Heart right ventricle (tissue), 16 donors: ENCODE measurements at regions not wholly inside any gene's neighbourhood (a gene's known extent, or its start where the extent isn't known, plus 50 kb on each side); places are given as distances from the start of the nearest gene placed in this dataset.
"Not testable (repeated sequence)": the region's sequence is repeated elsewhere in the genome, so short reads cannot be mapped to it uniquely, and the experiment has no call there.

ENCODE experiments used
- ATAC-seq, 8 donors: fragments of 200-7000 bp; cut with Tn5 transposase; one replicate each; pipeline ENCODE4 v1.9.1; 2020; ENCODE audit warnings: mild to moderate bottlenecking in 8 of 8, moderate library complexity in 8 of 8, moderate number of reproducible peaks in 1 of 8
- DNase-seq, 2 donors: peaks; one replicate each; pipeline ENCODE4 v3.0.0-alpha.2; 2020
- H3K27ac ChIP-seq, 10 donors: fragments of 200-600 bp; sonication (generic) in 2 of 10; one replicate each; pipeline versions ENCODE4 v1.5.0 to v1.8.0; 2020 to 2022; ENCODE audit warnings: mild to moderate bottlenecking in 3 of 10
- H3K27me3 ChIP-seq, 7 donors: fragments of 200-600 bp; one replicate each; pipeline ENCODE4 v1.8.0; 2021 to 2022; ENCODE audit warnings: mild to moderate bottlenecking in 2 of 7
- H3K36me3 ChIP-seq, 9 donors: fragments of 200-600 bp; sonication (generic) in 1 of 9; one replicate each; pipeline versions ENCODE4 v1.5.0 to v1.8.0; 2020 to 2022; ENCODE audit warnings: mild to moderate bottlenecking in 2 of 9
- H3K4me1 ChIP-seq, 9 donors: fragments of 200-600 bp; sonication (generic) in 1 of 9; one replicate each; pipeline versions ENCODE4 v1.5.0 to v1.8.0; 2020 to 2022; ENCODE audit warnings: mild to moderate bottlenecking in 4 of 9
- H3K4me3 ChIP-seq, 10 donors: fragments of 200-600 bp; sonication (generic) in 2 of 10; one replicate each; pipeline versions ENCODE4 v1.5.0 to v1.8.0; 2020 to 2022; ENCODE audit warnings: mild to moderate bottlenecking in 7 of 10, moderate library complexity in 2 of 10
- H3K9me3 ChIP-seq, 11 donors: fragments of 200-600 bp in 10 of 11; sonication (generic) in 2 of 11; one replicate each; pipeline versions ENCODE4 v1.5.0 to v1.8.0; 2013 to 2022; ENCODE audit warnings: mild to moderate bottlenecking in 2 of 11, control low read depth in 1 of 11, moderate library complexity in 1 of 11
- CTCF ChIP-seq, 9 donors: fragments of 200-600 bp; sonication (generic) in 2 of 9; IDR thresholded peaks; one replicate each; pipeline versions ENCODE4 v1.5.0 to v1.8.0; 2021 to 2022; ENCODE audit warnings: antibody characterized with exemption in 9 of 9, mild to moderate bottlenecking in 5 of 9, moderate library complexity in 1 of 9
- WGBS, 2 donors: extraction: QIAGEN DNeasy Blood & Tissue Kit; methylation state at CpG; one replicate each; pipeline ENCODE4 v1.1.7; 2013; ENCODE audit warnings: inconsistent platforms in 1 of 2; 5-methylcytosine and 5-hydroxymethylcytosine counted together
- intact Hi-C, 10 donors: fragments of 100-400 bp; cut with DNase I; formaldehyde crosslinking; loops; one replicate each; pipeline versions ENCODE4 v1.11.1 to v1.14.2; 2022
- donor health status: Arrhythmogenic right ventricular cardiomyopathy.
- donor health status: ischemic (EF 13 %, LVEDD 7.1; RV severe dilation, severe dysfunction).
- donor health status: healthy with polysubstance abuse.
- donor health status: DM: no; HTN: yes; CAD: no.
- donor health status: DM: no; HTN: no; CAD: no.
- donor health status: ischemic (EF 25% LVEDD 6.9; RV normal size, moderate dysfunction).
- donor health status: ischemic (EF 25% LVEDD 5.7; RV mildly dilated, moderate dysfunction).
- donor health status: healthy.
- donor health status: DM: yes; HTN: yes; CAD: no.
- donor health status: Ischemic cardiomyopathy.
- donor health status: ischemic (EF 35%, LVEDD 5.7; RV mildly dilated, moderate dysfunction).
- donor health status: nonischemic (EF 11% LVEDD 7.7; RV severe dilation, severe dysfunction).
- donor health status: DM: yes; HTN: yes; CAD: no.
- donor health status: PGD.
- donor health status: ischemic (EF 29% LVEDD 5.4; RV normal size, mild dysfunction).
- donor health status: nonischemic (EF 23%, LVEDD 6.1; RV moderate dilation, normal function).

GRCh38 chr1:98556521-98557158 is 104.9 kb upstream of the SNX7 start:
- ATAC-seq = no peak
- WGBS, 2 donors = 53 to 58% methylated on average over 2 of the region's 2 CpGs
- intact Hi-C loops = no loop called here
- DNase-seq = no peak
- TF ChIP-seq CTCF (IDR thresholded peaks at IDR 0.05) = peak in 7 of 9 donors; percentile 21 to 50 (median 37)
- Histone ChIP-seq H3K36me3 (no peaks in the 10 kb centered on the region), H3K27me3 (no peaks in the 10 kb centered on the region), H3K27ac (no peak overlapping the region), H3K9me3 (peaks cover 0 to 4% (median 0%) of the 10 kb centered on the region in 11 donors), H3K4me3 (no peak overlapping the region), H3K4me1 (no peaks in the 10 kb centered on the region)

GRCh38 chr1:98555814-98556213 is 105.7 kb upstream of the SNX7 start:
- no peak for TF ChIP-seq CTCF (IDR thresholded peaks at IDR 0.05)
- Histone ChIP-seq H3K36me3 (no peaks in the 10 kb centered on the region), H3K27me3 (no peaks in the 10 kb centered on the region), H3K4me3 (no peak overlapping the region), H3K27ac (no peak overlapping the region), H3K9me3 (peaks cover 0 to 4% (median 0%) of the 10 kb centered on the region in 11 donors), H3K4me1 (no peaks in the 10 kb centered on the region)
- DNase-seq = no peak
- intact Hi-C loops = no loop called here
- ATAC-seq = no peak
- 81 to 89% methylated on average over 1 of the region's 1 CpG for WGBS, 2 donors

GRCh38 chr1:98552576-98553074 is 108.9 kb upstream of the SNX7 start:
- DNase-seq, H3K27me3 ChIP-seq, intact Hi-C loops, H3K27ac ChIP-seq, H3K36me3 ChIP-seq, H3K4me3 ChIP-seq, ATAC-seq, H3K9me3 ChIP-seq, H3K4me1 ChIP-seq: not testable (repeated sequence)
- 33 to 39% methylated on average over 5 of the region's 5 CpGs for WGBS, 2 donors

- intact Hi-C loops = no loop called here
- ATAC-seq = no peak
- H3K27ac ChIP-seq = no peak overlapping the region
- no peaks in the 10 kb centered on the region for H3K4me1 ChIP-seq
- H3K4me3 ChIP-seq = no peak overlapping the region
- 67 to 71% methylated on average over 1 of the region's 1 CpG for WGBS, 2 donors
- TF ChIP-seq CTCF (IDR thresholded peaks at IDR 0.05) = no peak
- no peak for DNase-seq
- H3K27me3 ChIP-seq = no peaks in the 10 kb centered on the region
- H3K36me3 ChIP-seq = no peaks in the 10 kb centered on the region
- peaks cover 0 to 4% (median 0%) of the 10 kb centered on the region in 11 donors for H3K9me3 ChIP-seq
Measured at GRCh38 chr1:98550076-98550475, 111.4 kb upstream of the SNX7 start.

GRCh38 chr1:98546319-98546718 is 115.2 kb upstream of the SNX7 start:
- TF ChIP-seq CTCF (IDR thresholded peaks at IDR 0.05) = no peak
- Histone ChIP-seq H3K4me1 (no peaks in the 10 kb centered on the region), H3K27ac (no peak overlapping the region), H3K36me3 (no peaks in the 10 kb centered on the region), H3K9me3 (peaks cover 0 to 2% (median 0%) of the 10 kb centered on the region in 11 donors), H3K4me3 (no peak overlapping the region), H3K27me3 (no peaks in the 10 kb centered on the region)
- ATAC-seq = no peak
- intact Hi-C loops = no loop called here
- no peak for DNase-seq
